ENCODE measurements at regions not wholly inside any gene's neighbourhood (a gene's known extent, or its start where the extent isn't known, plus 50 kb on each side); places are given as distances from the start of the nearest gene placed in this dataset.
"Not testable (repeated sequence)": the region's sequence is repeated elsewhere in the genome, so short reads cannot be mapped to it uniquely, and the experiment has no call there.

DNA sequence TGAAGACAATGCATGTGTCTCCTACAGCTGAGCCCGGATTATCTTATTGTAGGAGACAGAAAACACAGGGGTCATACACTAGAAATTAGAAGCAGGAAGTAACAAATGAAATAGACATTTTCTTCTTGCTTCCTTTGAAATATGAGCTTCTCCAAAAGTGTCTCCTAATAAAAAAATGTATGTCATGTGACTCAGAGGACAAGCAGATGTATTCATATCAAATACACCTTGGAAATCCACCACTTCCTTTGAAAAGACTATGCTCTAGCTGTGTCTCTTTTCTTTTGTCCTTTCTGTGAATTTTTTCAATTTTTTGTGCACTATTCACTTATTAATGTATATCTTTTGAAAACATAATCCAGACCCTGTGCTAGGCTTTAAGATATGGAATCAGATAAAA is 1906.2 kb downstream of the C4orf33 start:
- no peak for DNase-seq

DNA sequence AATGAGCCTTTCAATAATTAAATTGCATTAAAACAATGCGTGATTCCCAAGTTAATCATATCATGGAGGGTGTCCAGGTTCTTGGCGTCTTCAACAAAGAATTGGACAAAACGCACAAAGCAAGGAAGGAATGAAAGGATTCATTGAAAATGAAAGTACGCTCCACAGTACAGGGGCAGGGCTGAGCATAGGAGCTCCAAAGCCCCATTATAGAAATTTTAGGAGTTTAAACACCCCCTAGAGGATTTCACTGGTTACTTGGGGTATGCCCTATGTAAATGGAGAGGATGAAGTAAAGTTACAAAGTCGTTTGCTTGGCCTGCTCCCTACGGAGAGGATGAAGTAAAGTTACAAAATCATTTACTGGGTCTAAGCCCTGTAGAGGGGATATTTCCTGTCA is 1910.4 kb downstream of the C4orf33 start:
- no peak for DNase-seq

DNA sequence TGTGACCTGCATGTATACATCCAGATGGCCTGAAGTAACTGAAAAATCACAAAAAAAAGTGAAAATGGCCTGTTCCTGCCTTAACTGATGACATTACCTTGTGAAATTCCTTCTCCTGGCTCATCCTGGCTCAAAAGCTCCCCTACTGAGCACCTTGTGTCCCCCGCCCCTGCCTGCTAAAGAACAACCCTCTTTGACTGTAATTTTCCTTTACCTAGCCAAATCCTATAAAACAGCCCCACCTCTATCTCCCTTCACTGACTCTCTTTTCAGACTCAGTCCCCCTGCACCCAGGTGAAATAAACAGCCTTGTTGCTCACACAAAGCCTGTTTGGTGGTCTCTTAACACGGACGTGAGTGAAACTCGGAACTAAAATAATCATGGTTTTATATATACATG is 1916.0 kb downstream of the C4orf33 start:
- not testable (repeated sequence) for DNase-seq

DNA sequence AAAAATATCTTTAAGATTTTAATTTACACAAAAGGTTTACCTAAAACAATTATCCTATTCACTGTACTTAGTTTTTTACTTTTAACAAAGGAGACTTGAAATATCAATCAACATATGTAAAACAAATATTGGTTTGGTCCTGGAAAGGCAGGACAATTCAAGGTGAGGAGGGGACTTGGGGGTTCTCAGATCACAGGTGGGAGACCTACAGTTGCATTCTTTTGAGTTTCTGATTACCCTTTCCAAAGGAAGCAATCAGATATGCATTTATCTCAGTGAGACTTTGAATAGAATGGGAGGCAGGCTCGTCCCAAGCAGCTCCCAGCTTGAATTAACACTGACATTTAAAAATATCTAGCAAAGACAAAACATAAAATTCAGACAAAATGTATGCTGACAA is 1917.3 kb downstream of the C4orf33 start:
- DNase-seq: no peak

DNA sequence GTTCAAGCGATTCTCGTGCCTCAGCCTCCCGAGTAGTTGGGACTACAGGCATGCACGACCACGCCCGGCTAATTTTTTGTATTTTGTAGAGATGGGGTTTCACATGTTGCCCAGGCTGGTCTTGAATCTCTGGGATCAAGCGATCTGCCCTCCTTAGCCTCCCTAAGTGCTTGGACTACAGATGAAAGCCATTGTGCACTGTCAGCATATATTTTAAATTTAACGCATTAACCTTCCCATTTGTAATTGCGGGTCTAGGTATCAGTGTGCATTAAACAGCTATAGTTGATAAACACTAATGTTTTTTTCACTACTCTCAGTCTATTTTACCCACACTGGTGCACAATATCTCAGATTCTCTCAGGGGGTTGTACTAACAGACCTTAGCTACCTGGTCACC is 1930.8 kb downstream of the C4orf33 start:
- DNase-seq: no peak

DNA sequence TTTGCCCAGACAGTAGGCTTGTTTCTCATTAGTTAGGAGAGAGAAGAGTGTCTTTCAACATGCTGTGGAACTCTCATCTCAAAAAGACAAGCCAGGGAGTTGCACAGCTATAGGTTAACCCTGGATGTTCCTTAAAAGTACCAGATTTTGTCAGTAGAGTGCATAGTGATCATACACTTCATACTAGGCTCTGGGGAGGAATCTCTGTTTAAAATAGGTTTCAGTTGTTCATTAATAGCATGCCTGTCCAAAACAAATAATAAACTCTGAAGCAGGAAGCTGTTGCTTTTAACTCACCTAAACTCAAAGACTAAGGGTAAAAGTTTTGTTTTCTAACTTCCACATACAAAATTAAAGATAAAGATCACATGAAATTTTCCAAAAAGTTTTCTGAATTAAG is 1948.4 kb downstream of the C4orf33 start:
- no peak for DNase-seq

DNA sequence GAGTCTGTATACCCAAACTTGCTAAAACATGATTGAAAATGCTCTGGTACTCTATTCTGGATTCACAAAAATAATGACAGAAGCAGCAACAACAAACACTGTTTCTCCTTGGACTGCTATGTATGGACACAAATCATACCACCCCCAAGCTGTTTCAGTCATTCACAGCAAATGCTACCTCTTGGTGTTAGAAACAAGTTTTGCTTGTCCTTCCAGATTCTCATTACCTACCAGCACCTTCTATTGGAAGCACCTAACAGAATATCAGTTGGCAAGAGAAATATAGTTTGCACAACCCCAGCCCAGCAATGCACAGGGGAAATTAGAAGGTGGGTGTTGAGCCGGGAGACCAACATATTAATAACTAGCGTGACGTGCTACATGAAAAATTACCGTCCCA is 1950.9 kb downstream of the C4orf33 start:
- DNase-seq: no peak

DNA sequence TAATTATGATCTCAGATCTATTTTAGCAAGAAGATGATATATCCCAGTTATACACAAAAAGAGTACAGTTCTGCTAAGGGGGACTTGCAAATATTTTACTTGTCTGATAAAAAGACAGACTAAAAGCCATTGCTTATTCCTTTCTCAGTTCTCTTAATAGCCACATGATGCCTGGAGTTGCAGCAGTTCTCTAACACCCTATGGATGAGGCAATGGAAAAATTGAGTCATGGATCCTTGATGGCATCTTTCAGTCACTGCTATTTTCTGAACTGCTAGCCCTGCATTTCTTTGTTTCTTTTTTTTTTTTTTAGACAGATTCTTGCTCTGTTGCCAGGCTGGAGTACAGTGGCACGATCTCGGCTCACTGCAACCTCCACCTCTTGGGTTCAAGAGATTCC is 1956.7 kb downstream of the C4orf33 start:
- DNase-seq: no peak

DNA sequence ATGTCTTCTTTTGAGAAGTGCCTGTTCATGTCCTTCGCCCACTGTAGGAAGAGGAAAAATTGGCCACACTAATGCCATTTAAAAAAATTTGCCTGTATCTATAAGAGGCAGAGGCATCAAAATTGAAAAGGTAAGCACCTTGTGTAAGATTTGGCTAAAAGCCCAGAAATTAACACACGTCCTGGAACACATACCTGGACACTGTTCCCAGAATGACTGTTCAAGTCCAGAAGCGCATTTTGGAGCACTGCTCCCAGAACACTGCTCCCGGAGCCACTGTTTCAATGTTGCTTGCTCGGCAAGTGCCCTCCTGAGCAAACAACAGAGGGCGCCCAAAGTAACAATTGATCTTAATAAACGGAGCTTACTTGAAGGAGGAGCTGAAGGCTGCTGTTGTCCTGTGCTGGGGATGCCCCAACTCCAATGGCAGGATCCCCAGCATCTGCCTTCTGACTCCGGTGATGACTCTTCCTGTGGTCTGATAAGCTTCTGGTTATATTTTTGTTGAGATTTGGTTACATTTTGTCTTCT is 1958.6 kb downstream of the C4orf33 start:
- no peak for DNase-seq

DNA sequence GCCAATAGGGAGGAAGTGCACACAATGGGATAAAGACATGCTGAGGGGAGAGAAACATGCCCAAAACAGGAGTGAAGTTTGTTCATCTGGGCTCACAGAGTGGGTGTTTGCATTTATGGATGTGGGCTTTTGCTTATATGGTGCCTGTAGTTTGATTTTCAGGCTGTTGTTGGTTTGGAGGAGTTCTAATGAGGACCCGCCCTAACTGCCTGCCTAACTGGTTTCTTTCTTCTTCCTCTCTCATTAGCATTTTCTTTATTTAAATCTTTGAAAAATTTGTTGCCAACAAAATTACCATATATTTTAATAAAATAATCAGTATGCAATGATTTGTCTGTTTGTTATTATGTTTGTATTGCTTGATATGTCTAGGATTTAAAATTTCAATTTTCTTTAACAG is 1965.8 kb downstream of the C4orf33 start:
- DNase-seq: no peak

DNA sequence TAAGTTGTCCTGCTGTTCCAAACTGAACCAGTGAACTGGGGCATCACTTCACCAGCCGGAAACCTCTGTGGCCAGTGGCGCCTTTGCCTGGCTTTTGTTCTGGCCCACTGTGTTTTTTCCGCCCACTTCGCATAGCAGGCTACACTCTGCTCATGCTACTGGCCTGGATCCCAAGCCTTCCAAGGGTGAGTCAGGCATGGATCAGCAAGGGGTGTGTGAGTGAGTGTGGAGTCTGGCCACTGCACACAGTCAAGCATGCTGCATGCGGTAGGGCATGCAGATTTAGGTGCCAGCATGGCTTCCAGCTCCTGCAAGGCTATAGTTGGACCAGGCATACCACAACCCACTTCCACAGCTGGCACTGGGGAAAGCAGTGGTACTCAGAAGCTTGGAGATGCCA is 1967.9 kb downstream of the C4orf33 start:
- DNase-seq: no peak

DNA sequence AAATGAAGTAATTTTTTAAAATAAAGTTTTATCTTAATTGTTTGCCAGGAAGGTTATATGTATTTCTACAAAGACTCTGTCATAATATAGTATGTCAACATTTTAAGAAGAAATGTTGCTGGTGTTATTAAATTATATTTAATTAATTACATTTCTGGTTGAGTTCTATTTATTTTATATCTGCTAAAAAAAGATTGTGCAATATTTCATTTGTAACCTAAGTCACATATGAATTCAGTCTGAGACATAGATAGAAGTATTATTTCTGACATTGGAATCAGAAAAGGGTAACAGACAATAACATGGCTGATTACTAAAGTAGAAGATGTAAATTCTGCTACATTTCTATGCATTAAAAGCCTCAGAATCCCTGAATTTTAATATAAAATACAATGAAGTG is 1985.1 kb downstream of the C4orf33 start:
- no peak for DNase-seq

DNA sequence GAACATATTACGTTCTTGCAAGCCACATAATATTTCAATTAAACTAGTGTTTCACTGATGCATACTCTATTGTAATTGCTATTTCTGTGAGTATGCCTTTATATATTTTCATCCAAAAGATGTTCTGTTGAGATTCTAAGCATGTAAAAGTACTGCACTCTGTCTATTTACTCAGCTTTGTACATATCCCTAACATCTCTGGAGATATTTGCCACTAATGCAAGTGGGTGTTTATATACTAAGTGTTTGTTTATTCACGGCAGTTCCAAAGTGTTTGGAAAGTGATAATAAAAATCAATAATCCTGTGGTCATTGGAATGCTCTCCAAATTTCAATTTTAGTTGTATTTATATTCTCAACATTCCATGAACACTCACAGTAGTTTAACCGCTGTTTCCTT is 1989.0 kb downstream of the C4orf33 start:
- DNase-seq: no peak

DNA sequence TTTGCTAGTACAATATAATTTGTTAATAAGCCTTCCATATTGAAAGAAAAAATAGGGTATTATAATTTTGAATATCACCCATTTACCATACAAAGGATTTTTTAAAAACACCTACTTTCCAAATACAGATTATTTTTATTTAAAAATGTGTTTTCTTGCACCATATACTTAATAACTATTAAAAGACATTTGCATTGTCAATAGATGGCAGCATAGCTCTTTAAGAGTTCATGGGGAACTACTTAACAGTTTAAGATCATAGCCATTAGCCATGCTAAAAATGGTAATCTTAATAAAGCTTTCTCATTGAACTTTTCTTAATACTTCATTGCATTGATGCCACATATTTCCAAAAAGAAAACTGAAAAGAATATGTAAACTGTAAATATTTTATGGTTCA is 1995.9 kb downstream of the C4orf33 start:
- no peak for DNase-seq

DNA sequence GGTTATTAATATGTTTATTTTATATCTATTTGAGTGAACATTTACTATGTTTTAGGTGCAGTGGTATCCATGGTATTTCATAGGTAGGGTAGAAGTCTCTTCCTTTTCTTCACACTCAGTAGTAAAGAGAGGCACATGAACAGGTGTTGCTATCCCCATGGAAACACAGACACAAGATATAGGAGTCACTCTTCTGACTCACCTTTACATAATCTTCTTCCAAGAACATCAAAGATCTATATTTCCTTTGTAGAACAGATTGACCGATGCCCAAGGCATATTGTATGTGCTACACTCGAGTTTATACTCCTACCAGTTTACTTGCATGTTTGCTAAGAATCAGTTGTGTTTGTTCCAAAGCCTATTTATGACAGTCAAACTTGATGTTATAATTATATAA is 1997.4 kb downstream of the C4orf33 start:
- DNase-seq: no peak

DNA sequence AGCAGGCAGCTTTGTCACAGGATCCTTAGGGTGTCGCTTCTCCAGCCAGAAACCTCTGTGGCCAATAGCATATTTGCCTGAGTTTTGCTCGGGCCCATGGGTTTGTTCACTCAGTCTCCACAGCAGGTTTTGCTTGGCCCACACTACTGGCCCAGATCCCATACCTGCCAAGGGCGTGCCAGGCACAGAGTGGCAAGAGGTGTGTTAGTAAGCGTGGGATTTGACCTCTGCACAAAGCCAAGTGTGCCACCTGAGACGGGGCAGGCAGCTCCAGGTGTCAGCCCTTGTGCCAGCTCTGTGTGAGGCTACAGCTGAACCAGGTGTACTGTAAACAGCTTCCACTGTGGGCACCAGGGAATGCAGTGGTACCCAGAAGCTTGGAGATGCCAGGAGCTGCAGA is 2003.0 kb downstream of the C4orf33 start:
- DNase-seq: no peak

DNA sequence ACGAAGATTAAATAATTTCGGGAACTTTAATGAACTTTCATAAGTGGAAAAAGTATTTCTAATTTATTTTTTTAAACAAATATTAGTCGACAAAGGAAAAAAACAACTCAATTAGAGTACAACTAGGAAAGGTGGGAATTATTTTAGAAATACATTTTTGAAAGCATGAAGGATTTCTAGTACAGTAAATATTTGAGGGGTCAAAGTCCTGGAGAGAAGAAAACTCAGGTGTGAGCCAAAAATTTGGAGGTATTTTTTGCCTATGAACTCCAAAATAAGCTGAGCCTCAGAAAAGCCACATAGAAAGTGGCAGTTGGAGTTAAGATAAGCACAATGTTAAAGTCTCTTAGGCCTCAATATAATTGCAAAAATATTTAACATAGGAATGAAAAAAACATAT is 2017.3 kb downstream of the C4orf33 start:
- no peak for DNase-seq

DNA sequence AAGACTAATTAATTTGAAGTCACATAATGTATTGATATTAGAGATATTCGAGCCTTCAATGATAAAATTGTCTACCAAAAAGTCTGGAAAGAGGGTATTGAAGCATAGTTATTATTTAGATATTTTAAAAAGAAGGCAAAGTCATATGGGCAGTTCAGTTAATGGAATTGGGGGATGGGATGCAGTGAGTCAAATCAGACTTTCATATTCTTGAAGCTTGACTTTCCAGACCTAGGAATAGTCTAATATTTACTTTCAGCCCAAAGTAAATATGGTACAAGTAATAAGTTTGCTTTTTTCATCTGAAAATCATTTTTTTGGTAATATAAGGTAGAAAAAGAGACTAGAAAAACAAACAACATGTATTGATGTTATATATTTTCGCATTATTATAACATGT is 2017.8 kb downstream of the C4orf33 start:
- no peak for DNase-seq

DNA sequence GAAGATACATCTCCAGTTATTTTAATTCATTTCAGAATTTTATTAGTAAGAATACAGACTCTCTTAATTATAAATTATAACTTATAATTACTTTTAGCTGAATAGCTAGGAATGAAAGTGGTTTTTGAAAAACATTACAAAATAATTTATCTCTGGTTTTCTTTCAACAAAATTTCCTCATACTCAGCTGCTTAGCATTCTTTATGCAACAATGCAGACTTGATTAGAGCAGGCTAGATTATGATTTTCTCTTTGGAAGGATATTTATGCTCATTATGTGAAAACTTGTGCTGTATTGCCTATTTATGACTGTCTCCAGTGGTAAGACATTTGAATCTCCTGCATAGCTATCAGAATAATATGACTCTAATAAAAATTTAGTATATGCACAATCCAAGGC is 2023.7 kb downstream of the C4orf33 start:
- no peak for DNase-seq

DNA sequence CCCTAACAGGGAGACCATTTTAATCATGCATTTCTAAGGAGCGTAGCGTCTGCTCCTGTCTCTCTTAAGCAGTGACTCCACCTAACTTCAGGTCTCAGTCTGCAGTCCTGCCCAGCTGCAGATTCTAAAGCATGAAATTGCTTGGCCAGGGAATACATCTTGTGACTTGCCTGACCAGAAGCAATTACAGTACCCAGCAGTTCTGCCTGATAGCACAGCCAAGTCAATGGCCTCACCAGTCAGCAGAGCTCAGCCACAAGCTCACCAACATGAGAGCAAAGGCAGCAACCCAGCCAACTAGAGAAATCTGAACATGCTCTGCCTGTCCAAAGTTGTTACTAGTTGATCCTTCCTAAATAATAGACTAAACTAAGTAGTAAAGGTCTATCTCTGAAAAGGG is 2011.9 kb upstream of the PCDH10 start:
- DNase-seq: no peak

DNA sequence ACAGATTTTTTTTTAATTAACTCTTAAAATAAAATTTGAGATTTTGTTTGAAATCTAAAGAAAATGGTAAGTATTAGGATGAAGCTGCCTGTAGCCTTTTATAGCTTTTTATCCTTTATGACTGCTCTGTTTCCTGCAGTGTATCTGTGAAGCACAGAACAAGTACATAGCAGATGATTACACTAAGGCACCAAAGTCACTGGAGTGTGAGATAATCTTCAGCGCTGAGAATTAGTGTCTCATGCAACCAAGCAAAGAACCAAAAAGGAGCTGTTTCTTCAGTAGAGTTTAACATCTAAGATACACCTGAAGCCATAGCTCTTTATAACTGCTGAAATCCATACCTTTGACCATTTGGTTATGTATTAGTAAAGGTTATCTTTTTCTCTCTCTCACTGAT is 1989.8 kb upstream of the PCDH10 start:
- DNase-seq: no peak

DNA sequence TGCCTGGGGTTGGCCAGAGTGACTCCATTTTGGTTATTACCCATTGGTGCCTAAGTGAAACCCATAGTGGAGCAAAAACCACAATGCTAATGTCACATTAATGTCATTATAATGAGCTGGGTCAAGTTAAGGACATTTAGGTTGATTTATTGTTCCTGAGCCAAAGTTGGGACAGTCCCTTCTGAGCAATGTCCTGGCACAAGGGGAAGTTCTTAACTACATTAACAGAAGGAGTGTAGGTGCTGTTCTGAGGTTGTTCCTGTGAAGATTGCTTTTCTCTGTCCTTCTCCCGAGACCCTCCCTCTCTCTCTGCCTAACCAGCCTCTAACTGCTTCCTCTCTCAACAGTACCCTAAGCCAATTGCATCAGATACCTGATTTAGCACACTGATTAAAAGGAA is 1956.8 kb upstream of the PCDH10 start:
- no peak for DNase-seq

DNA sequence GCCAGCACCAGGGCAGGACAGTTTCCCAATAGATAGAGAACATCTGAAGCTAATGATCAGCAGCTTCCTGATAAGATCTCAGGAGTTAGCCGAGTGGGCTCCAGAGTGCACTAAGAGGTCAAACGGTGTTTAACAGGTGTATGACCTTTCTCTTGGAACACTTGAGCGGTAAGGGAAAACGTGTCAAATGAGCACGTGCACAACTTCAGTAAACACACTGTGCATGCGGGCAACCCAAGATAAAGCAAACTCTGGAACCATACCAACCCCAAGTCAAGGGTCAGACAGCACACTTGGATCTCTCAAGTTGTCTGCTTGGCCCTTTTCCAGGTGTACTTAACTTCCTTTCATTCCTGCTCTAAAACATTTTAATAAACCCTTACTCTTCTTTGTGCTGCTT is 1941.5 kb upstream of the PCDH10 start:
- DNase-seq: no peak

DNA sequence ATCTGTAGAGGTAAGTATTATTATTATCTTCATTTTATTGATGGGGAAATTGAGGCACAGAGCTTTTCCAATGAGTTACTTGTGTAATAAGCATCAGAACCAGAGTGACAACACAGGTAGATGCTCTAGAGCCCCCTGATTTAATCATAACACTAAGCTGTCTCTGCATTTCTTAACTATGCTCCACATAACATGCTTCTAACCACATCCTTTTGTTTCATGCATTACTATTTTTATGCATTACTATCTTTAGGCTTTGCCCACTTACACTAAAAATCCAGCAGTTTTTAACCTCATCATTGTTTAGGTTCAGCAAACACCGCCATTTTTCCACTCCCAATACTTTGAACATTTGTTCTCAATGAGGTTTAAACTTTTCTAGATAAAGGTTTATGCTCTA is 1900.8 kb upstream of the PCDH10 start:
- no peak for DNase-seq

DNA sequence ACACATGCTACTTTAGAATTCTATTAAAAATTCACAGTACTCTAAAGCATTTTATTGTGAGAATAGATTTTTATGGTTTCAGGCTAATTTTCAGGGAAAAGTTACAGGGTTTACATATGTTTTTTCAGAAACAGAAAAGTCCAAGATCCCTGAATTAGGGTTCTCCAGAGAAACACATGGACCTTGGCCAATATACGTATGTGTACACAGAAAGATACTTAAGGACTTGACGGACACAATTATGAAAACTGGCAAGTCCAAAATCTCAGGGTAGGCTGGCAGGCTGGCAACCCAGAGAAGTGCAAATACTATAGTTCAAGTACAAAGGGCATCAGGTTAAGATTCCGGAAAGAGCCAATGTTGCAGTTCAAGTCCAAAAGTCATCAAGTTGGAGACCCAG is 1897.8 kb upstream of the PCDH10 start:
- no peak for DNase-seq

DNA sequence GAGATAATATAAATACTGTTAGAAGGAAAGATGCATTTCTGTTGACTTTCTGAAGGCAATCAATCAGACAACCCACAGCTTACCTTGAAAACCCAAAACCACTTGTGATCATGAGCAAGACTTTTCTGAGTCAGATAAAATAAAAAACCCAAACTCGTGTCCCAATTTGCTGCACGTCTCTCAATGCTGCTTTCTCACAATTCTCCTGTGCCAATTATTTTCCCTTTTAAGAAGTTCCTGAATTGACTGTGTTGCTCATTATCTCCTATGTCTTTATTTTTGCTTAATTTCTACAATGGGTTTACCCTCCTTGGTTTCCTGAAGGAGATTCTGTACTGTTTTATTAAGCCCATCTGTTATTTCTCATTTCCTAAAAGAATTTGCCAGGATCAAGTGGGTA is 1891.9 kb upstream of the PCDH10 start:
- DNase-seq: no peak
